GM19025 (cell line): ENCODE measurements at regions not wholly inside any gene's neighbourhood (a gene's known extent, or its start where the extent isn't known, plus 50 kb on each side); places are given as distances from the start of the nearest gene placed in this dataset.

Experiments used
- ATAC-seq: cut with Tn5 transposase; IDR thresholded peaks from one replicate; pipeline ENCODE4 v1.9.1; 2021; ENCODE audit warnings: mild to moderate bottlenecking, low read depth, moderate library complexity; ENCODE audit not compliant: unreplicated experiment

- no peak for ATAC-seq
Measured at GRCh38 chr6:170050591-170051041, 240.3 kb downstream of the DLL1 start.

GRCh38 chr6:170049641-170050561 is 241.0 kb downstream of the DLL1 start:
- ATAC-seq: no peak

- ATAC-seq: no peak
Measured at GRCh38 chr6:170048615-170049256, 242.1 kb downstream of the DLL1 start.

- ATAC-seq: no peak
Measured at GRCh38 chr6:170047823-170048222, 243.1 kb downstream of the DLL1 start.

- no peak for ATAC-seq
Measured at GRCh38 chr6:170046791-170047626, 243.9 kb downstream of the DLL1 start.

- ATAC-seq: no peak
Measured at GRCh38 chr6:170045981-170046667, 244.8 kb downstream of the DLL1 start.

- ATAC-seq: no peak
Measured at GRCh38 chr6:170045563-170045960, 245.3 kb downstream of the DLL1 start.

- no peak for ATAC-seq
Measured at GRCh38 chr6:170044836-170045562, 245.9 kb downstream of the DLL1 start.

GRCh38 chr6:170043881-170044790 is 246.7 kb downstream of the DLL1 start:
- no peak for ATAC-seq

GRCh38 chr6:170043150-170043819 is 247.6 kb downstream of the DLL1 start:
- ATAC-seq: no peak

- ATAC-seq: no peak
Measured at GRCh38 chr6:170042596-170043118, 248.2 kb downstream of the DLL1 start.

GRCh38 chr6:170042123-170042522 is 248.8 kb downstream of the DLL1 start:
- no peak for ATAC-seq

- ATAC-seq: no peak
Measured at GRCh38 chr6:170041526-170041925, 249.4 kb downstream of the DLL1 start.

- ATAC-seq: no peak
Measured at GRCh38 chr6:170040906-170041305, 250.0 kb downstream of the DLL1 start.

- no peak for ATAC-seq
Measured at GRCh38 chr6:170040115-170040500, 250.8 kb downstream of the DLL1 start.

- ATAC-seq: no peak
Measured at GRCh38 chr6:170039156-170040114, 251.4 kb downstream of the DLL1 start.

- no peak for ATAC-seq
Measured at GRCh38 chr6:170038708-170039107, 252.2 kb downstream of the DLL1 start.
